Brain microvascular endothelial cell (primary cell): ENCODE measurements at regions not wholly inside any gene's neighbourhood (a gene's known extent, or its start where the extent isn't known, plus 50 kb on each side); places are given as distances from the start of the nearest gene placed in this dataset.

ENCODE experiments used
- DNase-seq: peaks from one replicate; pipeline ENCODE4 v3.0.0-alpha.2; 2020
- H3K27ac ChIP-seq: fragments of 250-450 bp; sonication (Bioruptor Pico); 2 replicates; pipeline ENCODE4 v1.5.1; 2020; ENCODE audit warnings: mild to moderate bottlenecking, moderate library complexity
- H3K27me3 ChIP-seq: fragments of 250-450 bp; sonication (Bioruptor Pico); replicated peaks from 2 replicates; pipeline ENCODE4 v1.5.1; 2020; ENCODE audit warnings: mild to moderate bottlenecking
- H3K36me3 ChIP-seq: fragments of 250-450 bp; sonication (Bioruptor Pico); replicated peaks from 2 replicates; pipeline ENCODE4 v1.5.1; 2020; ENCODE audit warnings: mild to moderate bottlenecking
- H3K4me3 ChIP-seq: 2 replicates; pipeline ENCODE4 v1.5.1; 2011; ENCODE audit warnings: low read depth, mild to moderate bottlenecking, control low read depth, low read length, moderate library complexity
- CTCF ChIP-seq: IDR thresholded peaks from 2 replicates; pipeline ENCODE4 v1.5.1; 2011; ENCODE audit warnings: low read depth, mild to moderate bottlenecking, moderate library complexity, low read length, control low read depth, inconsistent platforms; ENCODE audit errors: missing control alignments
- in situ Hi-C: cut with HindIII; loops from 2 replicates; pipeline ENCODE4 v1.10.0; 2017; ENCODE audit warnings: low sequenced_read_pairs, low pct_ligation_motif_present

DNA sequence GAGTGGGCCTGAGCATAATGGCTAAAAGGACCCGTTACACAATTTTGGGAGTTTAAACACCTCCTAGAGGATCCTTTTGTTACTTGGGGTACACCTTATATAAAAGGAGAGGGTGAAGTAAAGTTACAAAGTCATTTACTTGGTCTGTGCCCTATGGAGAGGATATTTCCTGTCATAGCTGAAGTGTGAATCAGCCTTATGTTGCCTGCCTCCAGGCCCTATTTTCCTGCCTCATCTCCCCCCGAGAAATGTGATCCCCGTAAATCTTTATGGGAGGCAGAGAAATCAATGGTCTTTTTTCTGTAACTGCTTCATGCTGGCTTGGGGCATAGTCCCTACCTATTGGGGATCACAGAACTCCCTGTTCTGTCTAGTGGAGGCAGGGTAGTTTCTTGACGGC, 906.6 kb downstream of the DSC3 start:
- in situ Hi-C loops: no loop called here

DNA sequence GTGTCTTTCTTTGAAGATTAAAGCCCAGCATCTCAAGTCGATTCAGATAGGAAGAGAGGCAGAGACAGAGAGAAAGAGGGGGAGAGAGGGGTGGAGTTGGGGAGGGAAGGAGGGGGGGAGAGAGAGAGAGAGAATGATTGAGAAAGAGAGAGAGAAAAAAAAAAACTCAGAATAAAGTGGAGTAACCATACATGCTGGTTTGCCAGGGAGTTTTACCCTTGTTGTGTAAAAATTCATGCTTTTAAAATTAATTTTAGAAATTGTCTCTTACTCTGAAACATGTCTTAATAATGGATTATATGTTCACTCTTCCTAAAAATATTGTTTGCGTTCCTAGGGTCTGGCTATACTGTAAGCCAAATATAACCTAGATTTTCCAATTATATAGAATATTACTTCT, 908.5 kb downstream of the DSC3 start:
- Histone ChIP-seq H3K4me3 (no peak overlapping the region), H3K36me3 (no peaks in the 10 kb centered on the region), H3K27ac (no peak overlapping the region), H3K27me3 (no peaks in the 10 kb centered on the region)
- TF ChIP-seq CTCF: no peak
- in situ Hi-C loops: no loop called here
- no peak for DNase-seq

More for the DNA sequence above, 906.6 kb downstream of the DSC3 start:
- no peaks in the 10 kb centered on the region for H3K27me3 ChIP-seq
- DNase-seq: no peak
- H3K27ac ChIP-seq: no peak overlapping the region
- H3K36me3 ChIP-seq: no peaks in the 10 kb centered on the region
- no peak overlapping the region for H3K4me3 ChIP-seq
- no peak for TF ChIP-seq CTCF

DNA sequence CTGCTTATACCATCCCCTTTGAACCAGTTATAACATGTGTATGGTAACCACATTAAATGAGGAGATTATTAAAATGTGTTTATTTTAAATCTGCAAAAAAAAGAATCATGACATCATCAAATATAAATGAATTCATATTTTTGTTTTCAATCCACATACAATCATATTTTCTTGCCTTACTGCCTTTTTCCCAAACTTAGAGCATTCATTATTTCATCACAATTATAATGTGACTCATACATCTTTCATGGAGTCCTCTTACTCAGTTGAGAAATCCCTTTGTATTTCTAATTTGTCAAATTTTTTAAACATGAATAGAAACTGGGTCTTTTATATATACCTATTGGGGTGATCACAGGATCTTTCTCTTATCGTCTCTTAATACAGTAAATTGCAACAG, 909.6 kb downstream of the DSC3 start:
- TF ChIP-seq CTCF: no peak
- H3K27me3 ChIP-seq: no peaks in the 10 kb centered on the region
- DNase-seq: no peak
- in situ Hi-C loops: no loop called here
- no peak overlapping the region for H3K4me3 ChIP-seq
- no peak overlapping the region for H3K27ac ChIP-seq
- H3K36me3 ChIP-seq: no peaks in the 10 kb centered on the region

- TF ChIP-seq CTCF: no peak
Observed at GRCh38 chr18:30121397-30121796, 921.1 kb downstream of the DSC3 start.

DNA sequence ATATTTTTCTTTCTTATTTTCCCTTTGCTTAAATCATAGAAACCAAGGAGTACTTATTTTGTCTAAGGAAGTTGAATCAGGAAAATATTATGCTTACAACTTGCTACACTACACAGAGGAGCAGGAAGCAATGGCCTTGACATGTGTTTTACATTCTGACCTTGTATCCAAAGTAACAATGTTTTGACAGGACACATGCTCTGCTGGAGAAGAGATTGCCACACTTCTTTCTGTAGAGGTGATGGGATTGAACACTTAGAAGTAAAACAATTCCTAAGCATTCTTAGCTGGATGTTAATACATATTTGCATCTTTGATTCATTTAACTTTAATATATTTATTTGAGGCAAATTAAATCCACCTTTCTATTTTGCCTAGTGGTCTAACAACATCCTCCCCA, 929.1 kb downstream of the DSC3 start:
- H3K27ac ChIP-seq: no peak overlapping the region
- no peaks in the 10 kb centered on the region for H3K36me3 ChIP-seq
- TF ChIP-seq CTCF: no peak
- H3K27me3 ChIP-seq: no peaks in the 10 kb centered on the region
- in situ Hi-C loops: no loop called here
- DNase-seq: no peak
- H3K4me3 ChIP-seq: no peak overlapping the region

More at GRCh38 chr18:30121397-30121796, 921.1 kb downstream of the DSC3 start:
- no peak overlapping the region for H3K4me3 ChIP-seq
- no peak overlapping the region for H3K27ac ChIP-seq
- no peaks in the 10 kb centered on the region for H3K27me3 ChIP-seq
- in situ Hi-C loops: no loop called here
- DNase-seq: no peak
- H3K36me3 ChIP-seq: no peaks in the 10 kb centered on the region

DNA sequence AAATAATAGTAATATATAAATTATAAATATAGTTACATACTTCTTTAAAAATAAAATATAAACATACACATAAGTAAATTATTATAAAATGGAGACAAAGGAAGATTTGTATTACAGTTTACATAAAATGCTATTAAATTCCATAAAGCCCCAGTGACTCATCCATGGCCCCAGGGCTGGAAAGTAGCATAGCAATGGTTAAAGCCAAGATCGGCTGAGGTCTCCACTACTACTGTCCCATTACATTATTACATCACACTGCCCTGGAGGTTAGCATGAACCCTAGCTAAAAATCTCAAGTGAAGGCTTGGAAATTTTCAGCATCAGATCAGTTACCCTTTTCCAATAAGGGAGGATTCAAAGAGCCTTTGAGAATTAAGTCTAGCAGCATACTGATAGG, 936.2 kb downstream of the DSC3 start:
- H3K27me3 ChIP-seq: no peaks in the 10 kb centered on the region
- no peak overlapping the region for H3K27ac ChIP-seq
- DNase-seq: no peak
- no peak for TF ChIP-seq CTCF
- H3K36me3 ChIP-seq: no peaks in the 10 kb centered on the region
- in situ Hi-C loops: no loop called here
- H3K4me3 ChIP-seq: no peak overlapping the region
